SU-DHL-6 (cell line): ENCODE measurements at regions not wholly inside any gene's neighbourhood (a gene's known extent, or its start where the extent isn't known, plus 50 kb on each side); places are given as distances from the start of the nearest gene placed in this dataset.

Source experiments
- H2AFZ ChIP-seq: fragments of 200-600 bp; sonication (generic); 2 replicates; pipeline ENCODE4 v1.6.1; 2014; ENCODE audit warnings: low read depth, mild to moderate bottlenecking, moderate library complexity, mixed read lengths, antibody characterized with exemption, low read length; ENCODE audit not compliant: severe bottlenecking
- H3F3A ChIP-seq: fragments of 200-600 bp; shearing (Covaris generic); 2 replicates; pipeline ENCODE4 v1.6.0; 2016; ENCODE audit warnings: antibody characterized with exemption, mild to moderate bottlenecking; ENCODE audit not compliant: insufficient read depth
- H3K27ac ChIP-seq: fragments of 200-600 bp; sonication (generic); 2 replicates; pipeline ENCODE4 v1.5.1; 2016; ENCODE audit warnings: low read depth, mild to moderate bottlenecking, low read length, moderate library complexity, mixed read lengths
- H3K27me3 ChIP-seq: fragments of 200-600 bp; sonication (generic), shearing (Covaris generic); 2 replicates; pipeline ENCODE4 v1.6.0; 2014; ENCODE audit warnings: mild to moderate bottlenecking, low read length
- H3K36me3 ChIP-seq: fragments of 200-600 bp; sonication (generic); 2 replicates; pipeline ENCODE4 v1.6.1; 2014; ENCODE audit warnings: mild to moderate bottlenecking, low read length, mixed read lengths
- H3K4me2 ChIP-seq: fragments of 300-600, 200-600 bp; shearing (Covaris generic), sonication (generic); 2 replicates; pipeline ENCODE4 v1.6.0; 2014; ENCODE audit warnings: low read length, low read depth, mild to moderate bottlenecking; ENCODE audit not compliant: poor library complexity, severe bottlenecking
- H3K4me3 ChIP-seq: fragments of 200-600 bp; sonication (generic); 2 replicates; pipeline ENCODE4 v1.5.1; 2014; ENCODE audit warnings: antibody characterized with exemption, low read length, mild to moderate bottlenecking, mixed read lengths; ENCODE audit not compliant: insufficient read depth, poor library complexity, severe bottlenecking
- H3K79me2 ChIP-seq: fragments of 200-600 bp; sonication (generic); 2 replicates; pipeline ENCODE4 v1.6.1; 2014; ENCODE audit warnings: mild to moderate bottlenecking, low read length, moderate library complexity; ENCODE audit not compliant: insufficient read depth
- H3K9ac ChIP-seq: fragments of 200-600 bp; sonication (generic); 2 replicates; pipeline ENCODE4 v1.7.0; 2014; ENCODE audit warnings: mild to moderate bottlenecking, low read length
- H3K9me2 ChIP-seq: fragments of 200-600 bp; sonication (generic); replicated peaks from 2 replicates; pipeline ENCODE4 v1.6.1; 2014; ENCODE audit warnings: low read length; ENCODE audit not compliant: insufficient read depth
- H3K9me3 ChIP-seq: fragments of 200-600 bp; sonication (generic); 2 replicates; pipeline ENCODE4 v1.6.1; 2014; ENCODE audit warnings: low read length, mixed read lengths; ENCODE audit not compliant: insufficient read depth
- H4K20me1 ChIP-seq: fragments of 200-600 bp; sonication (generic); 2 replicates; pipeline ENCODE4 v1.6.1; 2014; ENCODE audit warnings: low read depth, mild to moderate bottlenecking, antibody characterized with exemption, low read length, moderate library complexity, mixed read lengths
- EZH2phosphoT487 ChIP-seq: fragments of 200-600 bp; sonication (generic), shearing (Covaris generic); conservative IDR thresholded peaks from 2 replicates; pipeline ENCODE4 v1.6.1; 2018; ENCODE audit warnings: mild to moderate bottlenecking, antibody characterized with exemption, low read length, moderate library complexity, mixed read lengths
- TF ChIP-seq, protein P1 (sequence below): fragments of 200-600 bp; sonication (generic); IDR thresholded peaks from one replicate; pipeline ENCODE4 v1.5.1; 2017; ENCODE audit warnings: antibody characterized with exemption, mild to moderate bottlenecking, low read length, moderate library complexity; ENCODE audit not compliant: insufficient read depth, poor library complexity, severe bottlenecking

- H3K9me2 ChIP-seq, result no peaks in the 10 kb centered on the region
- H3K36me3 ChIP-seq, result no peaks in the 10 kb centered on the region
- no peak overlapping the region for H2AFZ ChIP-seq
- H4K20me1 ChIP-seq, result no peaks in the 10 kb centered on the region
- H3K27ac ChIP-seq, result no peak overlapping the region
- no peak overlapping the region for H3K4me2 ChIP-seq
- H3K27me3 ChIP-seq, result no peaks in the 10 kb centered on the region
- H3K4me3 ChIP-seq, result no peak overlapping the region
- H3K9me3 ChIP-seq, result no peaks in the 10 kb centered on the region
- H3K79me2 ChIP-seq, result no peaks in the 10 kb centered on the region
- no peak overlapping the region for H3K9ac ChIP-seq
- H3F3A ChIP-seq, result no peaks in the 10 kb centered on the region
- no peak for TF ChIP-seq EZH2phosphoT487
- TF ChIP-seq, protein P1, sequence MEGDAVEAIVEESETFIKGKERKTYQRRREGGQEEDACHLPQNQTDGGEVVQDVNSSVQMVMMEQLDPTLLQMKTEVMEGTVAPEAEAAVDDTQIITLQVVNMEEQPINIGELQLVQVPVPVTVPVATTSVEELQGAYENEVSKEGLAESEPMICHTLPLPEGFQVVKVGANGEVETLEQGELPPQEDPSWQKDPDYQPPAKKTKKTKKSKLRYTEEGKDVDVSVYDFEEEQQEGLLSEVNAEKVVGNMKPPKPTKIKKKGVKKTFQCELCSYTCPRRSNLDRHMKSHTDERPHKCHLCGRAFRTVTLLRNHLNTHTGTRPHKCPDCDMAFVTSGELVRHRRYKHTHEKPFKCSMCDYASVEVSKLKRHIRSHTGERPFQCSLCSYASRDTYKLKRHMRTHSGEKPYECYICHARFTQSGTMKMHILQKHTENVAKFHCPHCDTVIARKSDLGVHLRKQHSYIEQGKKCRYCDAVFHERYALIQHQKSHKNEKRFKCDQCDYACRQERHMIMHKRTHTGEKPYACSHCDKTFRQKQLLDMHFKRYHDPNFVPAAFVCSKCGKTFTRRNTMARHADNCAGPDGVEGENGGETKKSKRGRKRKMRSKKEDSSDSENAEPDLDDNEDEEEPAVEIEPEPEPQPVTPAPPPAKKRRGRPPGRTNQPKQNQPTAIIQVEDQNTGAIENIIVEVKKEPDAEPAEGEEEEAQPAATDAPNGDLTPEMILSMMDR, result no peak
Observed at GRCh38 chr18:2222270-2223185, 348.8 kb downstream of the METTL4 start.

GRCh38 chr18:2223449-2223848 lies 347.9 kb downstream of the METTL4 start:
- Histone ChIP-seq H4K20me1 (no peaks in the 10 kb centered on the region), H3K4me2 (no peak overlapping the region), H3K27ac (no peak overlapping the region), H3K36me3 (no peaks in the 10 kb centered on the region), H3F3A (no peaks in the 10 kb centered on the region), H3K9me2 (no peaks in the 10 kb centered on the region), H3K4me3 (no peak overlapping the region), H2AFZ (no peak overlapping the region), H3K79me2 (no peaks in the 10 kb centered on the region), H3K9ac (no peak overlapping the region), H3K27me3 (no peaks in the 10 kb centered on the region), H3K9me3 (no peaks in the 10 kb centered on the region)
- TF ChIP-seq EZH2phosphoT487, result no peak
- TF ChIP-seq, protein P1, result no peak

DNA sequence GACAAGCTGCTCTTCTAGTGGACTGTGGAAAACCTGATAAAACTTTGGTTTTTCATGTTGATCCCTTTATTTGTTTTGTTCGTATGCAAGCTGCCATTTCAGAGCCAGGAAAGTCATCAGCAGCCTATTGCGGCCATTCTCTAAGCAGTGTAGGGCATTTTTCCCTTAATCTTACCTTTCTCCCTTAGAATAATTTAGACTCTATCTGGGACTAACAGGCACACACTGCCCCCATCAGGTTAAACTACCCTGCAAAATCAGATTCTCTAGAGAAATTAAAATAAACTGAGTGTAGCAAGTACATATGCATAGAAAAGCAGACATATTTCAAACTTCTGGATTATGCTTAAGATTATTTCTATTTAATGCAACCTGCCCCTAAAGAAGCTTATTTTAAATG lies 347.5 kb downstream of the METTL4 start:
- no peak overlapping the region for H3K9ac ChIP-seq
- H3F3A ChIP-seq, result no peaks in the 10 kb centered on the region
- H3K4me3 ChIP-seq, result no peak overlapping the region
- no peak overlapping the region for H3K27ac ChIP-seq
- H3K36me3 ChIP-seq, result no peaks in the 10 kb centered on the region
- H4K20me1 ChIP-seq, result no peaks in the 10 kb centered on the region
- no peaks in the 10 kb centered on the region for H3K27me3 ChIP-seq
- no peaks in the 10 kb centered on the region for H3K79me2 ChIP-seq
- no peaks in the 10 kb centered on the region for H3K9me2 ChIP-seq
- no peak overlapping the region for H2AFZ ChIP-seq
- TF ChIP-seq EZH2phosphoT487, result no peak
- TF ChIP-seq, protein P1, result peak; percentile 27
- no peak overlapping the region for H3K4me2 ChIP-seq
- no peaks in the 10 kb centered on the region for H3K9me3 ChIP-seq
